Stomach (tissue), 4 donors: ENCODE measurements at regions not wholly inside any gene's neighbourhood (a gene's known extent, or its start where the extent isn't known, plus 50 kb on each side); places are given as distances from the start of the nearest gene placed in this dataset.

Experiments used
- CTCF ChIP-seq, 7 experiments: fragments of 450-650 bp in 4 of 7; fragments of 200-600 bp in 3 of 7; sonication (generic) in 3 of 7; IDR thresholded peaks; one replicate each; pipeline ENCODE4 v1.5.1; 2016 to 2019; ENCODE audit warnings: antibody characterized with exemption in 7 of 7, control low read depth in 2 of 7, mild to moderate bottlenecking in 1 of 7
- POLR2A ChIP-seq, 4 donors: fragments of 450-650 bp; IDR thresholded peaks; one replicate each; pipeline ENCODE4 v1.6.1; 2016; ENCODE audit warnings: antibody characterized with exemption in 4 of 4, control low read depth in 2 of 4, mild to moderate bottlenecking in 1 of 4, moderate library complexity in 1 of 4
- POLR2AphosphoS5 ChIP-seq, 3 donors: sonication (generic); formaldehyde crosslinking; IDR thresholded peaks; one replicate each; pipeline ENCODE4 v1.6.1; 2016; ENCODE audit warnings: antibody characterized with exemption in 3 of 3

- TF ChIP-seq CTCF (IDR thresholded peaks at IDR 0.05) (no peak), POLR2AphosphoS5 (IDR thresholded peaks at IDR 0.05) (no peak), POLR2A (IDR thresholded peaks at IDR 0.05) (no peak)
These were observed 280.7 kb upstream of the FAR2 start for GRCh38 chr12:28868414-28868813.
